ENCODE measurements at regions not wholly inside any gene's neighbourhood (a gene's known extent, or its start where the extent isn't known, plus 50 kb on each side); places are given as distances from the start of the nearest gene placed in this dataset.

DNA sequence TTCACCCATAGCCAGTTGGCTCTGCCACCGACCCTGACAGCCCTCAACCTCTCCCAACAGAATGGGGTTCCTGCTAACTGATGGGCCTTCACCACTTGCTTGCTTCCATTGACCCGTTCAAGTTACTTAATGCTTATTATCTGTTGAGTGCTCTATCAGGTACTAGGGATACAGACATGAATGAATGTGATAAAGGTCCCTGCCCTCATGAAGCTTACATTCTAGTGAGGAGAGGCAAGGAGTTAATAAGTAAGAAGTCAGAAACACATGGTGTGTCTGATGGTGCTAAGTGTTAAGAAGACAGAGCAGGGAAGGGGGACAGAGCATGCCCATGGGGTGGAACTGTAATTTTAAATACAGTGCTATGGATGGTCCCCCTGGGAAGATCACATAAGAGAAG is 107.5 kb upstream of the JUN start:
- H3K27me3 ChIP-seq (replicated peaks; ENCODE audit: insufficient read depth, low read depth, low read length, poor library complexity): no peaks in the 10 kb centered on the region
- intact Hi-C loops (cut with micrococcal nuclease; ENCODE audit: unreplicated experiment): no loop called here
- no TSS peak for BruUV-seq (replicated peaks)
- CTCF ChIA-PET: no interaction called here
- H3K36me3 ChIP-seq (ENCODE audit: insufficient read depth, low read length, poor library complexity, severe bottlenecking): no peaks in the 10 kb centered on the region
- POLR2A ChIA-PET (ENCODE audit: low non-redundant PET): no interaction called here
- no peak for DNase-seq (ENCODE audit: low spot score)
- TF ChIP-seq EZH2 (IDR thresholded peaks at IDR 0.05; ENCODE audit: borderline replicate concordance, low read depth, low read length, poor library complexity, severe bottlenecking): no peak
- TF ChIP-seq, protein P1, sequence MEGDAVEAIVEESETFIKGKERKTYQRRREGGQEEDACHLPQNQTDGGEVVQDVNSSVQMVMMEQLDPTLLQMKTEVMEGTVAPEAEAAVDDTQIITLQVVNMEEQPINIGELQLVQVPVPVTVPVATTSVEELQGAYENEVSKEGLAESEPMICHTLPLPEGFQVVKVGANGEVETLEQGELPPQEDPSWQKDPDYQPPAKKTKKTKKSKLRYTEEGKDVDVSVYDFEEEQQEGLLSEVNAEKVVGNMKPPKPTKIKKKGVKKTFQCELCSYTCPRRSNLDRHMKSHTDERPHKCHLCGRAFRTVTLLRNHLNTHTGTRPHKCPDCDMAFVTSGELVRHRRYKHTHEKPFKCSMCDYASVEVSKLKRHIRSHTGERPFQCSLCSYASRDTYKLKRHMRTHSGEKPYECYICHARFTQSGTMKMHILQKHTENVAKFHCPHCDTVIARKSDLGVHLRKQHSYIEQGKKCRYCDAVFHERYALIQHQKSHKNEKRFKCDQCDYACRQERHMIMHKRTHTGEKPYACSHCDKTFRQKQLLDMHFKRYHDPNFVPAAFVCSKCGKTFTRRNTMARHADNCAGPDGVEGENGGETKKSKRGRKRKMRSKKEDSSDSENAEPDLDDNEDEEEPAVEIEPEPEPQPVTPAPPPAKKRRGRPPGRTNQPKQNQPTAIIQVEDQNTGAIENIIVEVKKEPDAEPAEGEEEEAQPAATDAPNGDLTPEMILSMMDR (conservative IDR thresholded peaks at IDR 0.05; ENCODE audit: low read depth, low read length): no peak
- no peaks in the 10 kb centered on the region for H3K9me3 ChIP-seq (ENCODE audit: low read depth, low read length, poor library complexity, severe bottlenecking)
- H3K4me1 ChIP-seq (ENCODE audit: insufficient read depth, low read length, poor library complexity, severe bottlenecking): no peaks in the 10 kb centered on the region
- H3K27ac ChIP-seq (ENCODE audit: low read depth, low read length, poor library complexity, severe bottlenecking): no peak overlapping the region
- no peak overlapping the region for H3K4me3 ChIP-seq (ENCODE audit: low read depth, low read length, poor library complexity, severe bottlenecking)

DNA sequence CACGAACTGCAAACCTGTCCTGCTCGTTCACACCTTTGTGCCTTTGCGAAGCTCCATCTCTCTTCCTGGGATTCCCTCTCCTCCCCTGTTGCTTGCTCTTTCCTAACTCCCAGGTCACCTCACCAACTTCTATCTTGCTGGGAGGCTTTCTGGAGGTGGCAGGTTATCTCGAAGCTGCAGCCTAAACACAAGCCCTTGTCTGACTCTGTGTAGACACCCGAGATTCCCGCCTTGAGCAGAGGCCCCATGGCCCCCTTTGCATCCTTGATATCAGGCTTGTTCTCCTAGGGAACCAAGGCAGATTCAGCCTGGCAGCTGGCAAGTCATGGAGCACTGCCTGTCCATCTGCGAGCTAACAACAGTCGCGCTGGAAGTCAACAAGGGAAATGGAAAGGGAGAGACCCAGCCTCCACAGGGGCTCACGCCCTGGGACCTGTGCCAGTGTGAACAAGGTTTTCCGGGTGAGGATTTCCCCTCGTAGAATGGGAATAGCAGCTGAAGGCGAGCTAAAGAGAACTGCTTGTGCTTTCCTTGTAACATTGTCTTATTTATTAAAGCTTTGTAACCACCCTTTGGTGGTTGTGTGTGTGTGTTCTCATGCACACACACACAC is 109.5 kb upstream of the JUN start:
- Histone ChIP-seq H3K9me3 (ENCODE audit: low read depth, low read length, poor library complexity, severe bottlenecking) (no peaks in the 10 kb centered on the region), H3K27ac (ENCODE audit: low read depth, low read length, poor library complexity, severe bottlenecking) (no peak overlapping the region), H3K27me3 (replicated peaks; ENCODE audit: insufficient read depth, low read depth, low read length, poor library complexity) (no peaks in the 10 kb centered on the region), H3K4me1 (ENCODE audit: insufficient read depth, low read length, poor library complexity, severe bottlenecking) (no peaks in the 10 kb centered on the region), H3K4me3 (ENCODE audit: low read depth, low read length, poor library complexity, severe bottlenecking) (no peak overlapping the region), H3K36me3 (ENCODE audit: insufficient read depth, low read length, poor library complexity, severe bottlenecking) (no peaks in the 10 kb centered on the region)
- no peak for DNase-seq (ENCODE audit: low spot score)
- TF ChIP-seq EZH2 (IDR thresholded peaks at IDR 0.05; ENCODE audit: borderline replicate concordance, low read depth, low read length, poor library complexity, severe bottlenecking): no peak
- TF ChIP-seq, protein P1 (conservative IDR thresholded peaks at IDR 0.05; ENCODE audit: low read depth, low read length): no peak
- CTCF ChIA-PET: no interaction called here
- intact Hi-C loops (cut with micrococcal nuclease; ENCODE audit: unreplicated experiment): no loop called here
- POLR2A ChIA-PET (ENCODE audit: low non-redundant PET): no interaction called here
- BruUV-seq (replicated peaks): no TSS peak

DNA sequence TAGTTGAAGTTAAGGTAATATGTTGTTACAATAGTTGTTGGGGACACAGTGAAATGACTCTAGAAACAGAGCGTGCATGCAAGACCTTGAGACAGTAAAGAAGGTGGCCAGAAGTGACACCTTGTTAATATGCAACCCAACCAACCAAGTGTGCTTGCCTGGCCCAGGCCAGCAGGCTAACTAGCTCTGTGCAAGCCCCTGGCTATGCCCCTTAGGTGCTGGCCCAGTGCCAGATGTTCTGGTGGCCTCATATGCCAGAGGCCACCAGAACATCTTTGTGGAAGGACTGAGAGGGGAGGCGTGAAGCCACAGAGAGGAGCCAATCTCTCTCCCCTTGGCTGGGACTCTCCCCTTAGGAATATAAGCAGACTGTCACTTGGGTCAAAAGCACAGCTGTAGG is 111.2 kb upstream of the JUN start:
- no peaks in the 10 kb centered on the region for H3K4me1 ChIP-seq (ENCODE audit: insufficient read depth, low read length, poor library complexity, severe bottlenecking)
- DNase-seq (ENCODE audit: low spot score): no peak
- no TSS peak for BruUV-seq (replicated peaks)
- H3K27ac ChIP-seq (ENCODE audit: low read depth, low read length, poor library complexity, severe bottlenecking): no peak overlapping the region
- no peak for TF ChIP-seq EZH2 (IDR thresholded peaks at IDR 0.05; ENCODE audit: borderline replicate concordance, low read depth, low read length, poor library complexity, severe bottlenecking)
- TF ChIP-seq, protein P1 (conservative IDR thresholded peaks at IDR 0.05; ENCODE audit: low read depth, low read length): no peak
- no peaks in the 10 kb centered on the region for H3K9me3 ChIP-seq (ENCODE audit: low read depth, low read length, poor library complexity, severe bottlenecking)
- no peak overlapping the region for H3K4me3 ChIP-seq (ENCODE audit: low read depth, low read length, poor library complexity, severe bottlenecking)
- H3K36me3 ChIP-seq (ENCODE audit: insufficient read depth, low read length, poor library complexity, severe bottlenecking): no peaks in the 10 kb centered on the region
- ChIA-PET POLR2A (ENCODE audit: low non-redundant PET) (no interaction called here), CTCF (no interaction called here)
- H3K27me3 ChIP-seq (replicated peaks; ENCODE audit: insufficient read depth, low read depth, low read length, poor library complexity): no peaks in the 10 kb centered on the region
- intact Hi-C loops (cut with micrococcal nuclease; ENCODE audit: unreplicated experiment): no loop called here

Data from A673 (cell line).